Epithelial cell of prostate (primary cell): ENCODE measurements at regions not wholly inside any gene's neighbourhood (a gene's known extent, or its start where the extent isn't known, plus 50 kb on each side); places are given as distances from the start of the nearest gene placed in this dataset.
A peak's percentile ranks its signal among the peaks of the same experiment; 100 is the strongest.
"Not testable (repeated sequence)": the region's sequence is repeated elsewhere in the genome, so short reads cannot be mapped to it uniquely, and the experiment has no call there.

Experiments
- DNase-seq: peaks from one replicate; pipeline ENCODE4 v3.0.0-alpha.2; 2011; ENCODE audit warnings: low read depth, low spot score
- H3K27ac ChIP-seq: fragments of 450-650 bp; 2 replicates; pipeline ENCODE4 v1.5.1; 2017; ENCODE audit warnings: mild to moderate bottlenecking

- no peak overlapping the region for H3K27ac ChIP-seq
- DNase-seq = no peak
Measured at GRCh38 chr1:199243423-199244061, 604.7 kb downstream of the PTPRC start.

GRCh38 chr1:199245946-199246345, 607.1 kb downstream of the PTPRC start:
- no peak overlapping the region for H3K27ac ChIP-seq
- no peak for DNase-seq

DNA sequence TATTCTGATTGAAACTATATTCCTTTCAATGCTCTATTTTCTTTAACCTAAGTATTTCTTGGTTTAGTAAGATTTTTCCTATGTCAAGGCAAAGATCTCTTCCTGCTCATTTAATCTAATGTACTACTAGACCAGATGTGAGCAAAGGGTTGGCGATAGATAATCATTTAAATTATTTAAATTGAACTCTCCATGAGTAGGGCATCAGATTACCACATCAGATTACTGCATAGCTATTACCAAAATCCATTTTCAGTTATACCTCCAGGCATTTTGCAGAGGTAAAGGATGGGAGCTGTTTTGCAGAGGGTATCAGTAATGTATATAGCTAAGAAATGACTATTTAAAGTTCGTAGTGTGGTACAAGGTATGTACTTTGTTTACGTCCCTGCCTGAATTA, 607.9 kb downstream of the PTPRC start:
- H3K27ac ChIP-seq = no peak overlapping the region
- no peak for DNase-seq

DNA sequence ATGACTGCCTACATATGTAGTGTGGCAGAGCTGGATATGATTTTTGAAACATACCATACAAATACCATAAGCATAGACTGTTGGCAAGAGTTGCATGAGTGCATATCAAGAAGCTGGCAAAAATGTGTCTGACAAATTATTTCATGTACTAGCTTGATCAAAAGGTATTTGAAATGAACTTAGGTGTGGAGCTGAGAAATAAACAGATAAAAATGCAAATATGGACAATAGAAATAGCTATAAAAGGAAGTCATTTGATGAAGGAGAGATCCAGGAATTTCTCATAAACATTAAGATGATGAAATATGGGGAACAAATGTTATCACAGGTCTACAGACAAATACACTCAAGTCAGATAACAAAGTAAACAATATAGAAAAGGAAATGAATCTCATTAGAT, 609.1 kb downstream of the PTPRC start:
- DNase-seq = no peak
- peak overlapping the region; percentile 60 for H3K27ac ChIP-seq

DNA sequence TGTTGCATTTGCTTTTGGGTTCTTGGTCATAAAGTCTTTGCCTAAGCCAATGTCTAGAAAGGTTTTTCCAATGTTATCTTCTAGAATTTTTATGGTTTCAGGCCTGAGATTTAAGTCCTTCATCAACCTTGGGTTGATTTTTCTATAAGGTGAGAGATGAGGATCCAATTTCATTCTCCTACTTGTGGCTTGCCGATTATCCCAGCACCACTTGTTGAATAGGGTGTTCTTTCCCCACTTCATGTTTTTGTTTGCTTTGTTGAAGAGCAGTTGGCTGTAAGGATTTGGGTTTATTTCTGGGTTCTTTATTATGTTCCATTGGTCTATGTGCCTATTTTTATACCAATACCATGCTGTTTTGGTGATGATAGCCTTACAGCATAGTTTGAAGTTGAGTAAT, 615.2 kb downstream of the PTPRC start:
- not testable (repeated sequence) for DNase-seq, H3K27ac ChIP-seq

GRCh38 chr1:199261328-199261727, 622.5 kb downstream of the PTPRC start:
- H3K27ac ChIP-seq = no peak overlapping the region
- no peak for DNase-seq

DNA sequence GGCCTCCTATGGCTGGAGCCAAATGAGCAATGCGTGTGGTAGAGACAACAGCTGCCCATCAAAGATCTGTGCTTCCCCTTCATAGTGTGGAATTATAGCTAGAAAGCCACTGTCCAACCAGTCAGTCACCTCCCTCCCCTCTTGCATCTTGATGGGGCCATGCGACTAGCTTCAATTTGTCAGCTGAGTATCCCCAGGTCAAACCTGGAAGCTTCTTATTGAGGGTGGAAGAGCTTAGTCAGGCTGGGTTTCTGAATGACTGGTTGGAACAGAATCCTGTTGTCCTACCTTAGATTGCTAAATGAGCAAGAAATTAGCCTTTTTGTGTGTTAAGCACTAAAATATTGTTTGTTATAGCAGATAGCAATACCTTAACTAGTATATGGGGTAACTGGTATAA, 625.4 kb downstream of the PTPRC start:
- no peak overlapping the region for H3K27ac ChIP-seq
- DNase-seq = no peak

DNA sequence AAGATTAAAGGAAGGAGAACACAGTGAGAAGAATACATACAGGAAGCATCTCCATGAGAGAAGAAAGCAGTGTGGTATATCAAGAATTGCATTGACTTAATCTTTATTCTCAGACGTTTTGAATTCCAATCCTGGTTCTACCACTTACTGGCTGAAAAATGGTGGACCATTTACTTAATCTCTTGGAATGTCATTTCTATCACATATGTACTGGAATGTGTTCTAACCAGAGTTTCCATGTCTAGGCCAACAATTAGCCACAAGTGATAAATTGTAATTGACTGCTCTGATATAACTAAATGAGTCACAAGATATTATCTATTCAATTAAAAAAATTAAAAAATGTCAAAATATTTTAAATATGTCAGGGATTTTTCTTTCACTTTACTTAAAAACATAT, 626.1 kb downstream of the PTPRC start:
- no peak for DNase-seq
- H3K27ac ChIP-seq = no peak overlapping the region

DNA sequence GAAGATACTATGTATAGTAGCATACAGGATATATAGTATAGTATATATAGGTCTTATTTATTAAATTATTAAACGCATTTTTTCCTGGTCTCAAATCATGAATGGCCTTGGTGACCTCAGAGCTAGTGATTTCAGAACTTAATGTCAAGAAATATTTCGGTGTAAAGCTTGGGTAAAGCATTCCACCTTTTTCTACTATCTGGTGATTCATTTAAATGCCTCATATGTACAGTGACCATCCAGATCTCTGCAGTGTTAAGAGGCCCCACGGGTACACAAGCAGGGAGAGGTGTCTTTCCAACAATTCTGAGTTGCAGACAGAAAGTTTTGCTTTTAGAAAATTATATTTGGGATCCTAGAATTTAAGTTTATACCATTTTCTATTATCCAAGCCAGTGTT, 626.5 kb downstream of the PTPRC start:
- no peak for DNase-seq
- no peak overlapping the region for H3K27ac ChIP-seq

DNA sequence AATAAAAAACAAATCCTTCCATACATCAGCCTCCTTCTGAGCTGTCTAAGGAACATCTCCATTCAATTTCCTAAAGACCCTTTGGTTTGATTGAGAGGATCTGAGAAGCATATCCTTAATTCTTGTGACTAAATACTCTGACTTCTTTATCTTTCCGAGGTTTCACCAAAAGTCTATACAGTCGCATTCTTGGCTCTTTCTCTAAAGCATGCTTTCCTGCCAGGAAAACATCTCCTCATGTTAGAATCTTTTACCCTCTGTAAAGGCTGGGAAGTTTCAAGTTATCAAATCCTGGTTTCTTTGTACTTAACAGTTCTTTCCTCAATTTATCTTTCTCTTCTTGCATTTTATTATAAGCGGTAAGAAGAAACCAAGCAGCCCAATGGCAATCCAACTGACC, 630.4 kb downstream of the PTPRC start:
- DNase-seq = no peak
- no peak overlapping the region for H3K27ac ChIP-seq

- peak overlapping the region; percentile 92 for H3K27ac ChIP-seq
Measured at GRCh38 chr1:199272139-199272544, 633.3 kb downstream of the PTPRC start.

DNA sequence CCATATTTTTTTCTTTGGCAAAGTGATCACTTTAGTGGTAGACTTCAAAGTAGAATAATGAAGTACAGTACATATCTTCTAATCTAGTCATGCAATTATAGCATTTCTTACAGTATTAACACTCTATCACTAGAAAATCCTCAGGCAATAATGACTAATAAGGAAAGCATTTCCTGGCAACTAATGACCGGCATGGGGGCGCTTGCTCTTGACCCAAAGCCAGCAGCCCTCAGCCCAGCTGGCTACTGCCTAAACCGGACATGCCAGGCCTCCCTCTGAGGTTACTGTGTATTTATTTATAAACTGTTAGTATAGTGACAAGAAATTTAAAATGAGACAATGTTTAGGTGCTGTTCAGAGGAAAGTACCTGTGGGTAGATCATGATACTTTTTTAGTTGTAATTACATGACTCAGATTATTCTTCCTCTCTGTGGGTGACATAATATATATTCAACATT, 633.8 kb downstream of the PTPRC start:
- peak; percentile 27 for DNase-seq
- peak overlapping the region; percentile 92 for H3K27ac ChIP-seq

More at GRCh38 chr1:199272139-199272544, 633.3 kb downstream of the PTPRC start:
- no peak for DNase-seq

DNA sequence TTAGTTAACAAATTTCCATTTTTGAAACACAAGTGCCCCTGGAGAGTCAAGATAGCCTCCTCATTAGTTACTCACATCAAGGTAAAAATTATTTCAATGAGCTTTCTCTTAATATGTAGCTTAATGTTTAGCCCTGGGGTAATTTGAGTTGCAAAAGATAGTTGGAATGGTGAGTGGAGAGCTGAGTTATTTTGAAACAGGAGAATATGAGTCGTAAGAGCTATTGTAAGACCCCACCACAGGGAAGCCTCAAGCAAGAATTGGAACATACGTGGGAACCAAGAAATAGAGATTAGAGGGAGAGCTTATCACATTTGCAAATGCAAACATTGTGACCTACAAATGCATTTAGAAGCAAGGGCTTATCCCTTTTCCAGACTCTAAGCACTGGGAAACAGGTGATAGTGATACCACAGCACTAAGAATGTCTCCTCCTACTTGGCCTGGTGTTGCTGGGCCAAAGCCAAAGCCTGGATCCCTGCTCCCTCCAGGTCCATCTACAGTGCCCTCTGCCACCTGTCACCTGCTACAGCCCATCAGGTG, 635.1 kb downstream of the PTPRC start:
- DNase-seq = no peak
- peak overlapping the region; percentile 92 for H3K27ac ChIP-seq

- H3K27ac ChIP-seq = peak overlapping the region; percentile 3
- no peak for DNase-seq
Measured at GRCh38 chr1:199279067-199279466, 640.2 kb downstream of the PTPRC start.

DNA sequence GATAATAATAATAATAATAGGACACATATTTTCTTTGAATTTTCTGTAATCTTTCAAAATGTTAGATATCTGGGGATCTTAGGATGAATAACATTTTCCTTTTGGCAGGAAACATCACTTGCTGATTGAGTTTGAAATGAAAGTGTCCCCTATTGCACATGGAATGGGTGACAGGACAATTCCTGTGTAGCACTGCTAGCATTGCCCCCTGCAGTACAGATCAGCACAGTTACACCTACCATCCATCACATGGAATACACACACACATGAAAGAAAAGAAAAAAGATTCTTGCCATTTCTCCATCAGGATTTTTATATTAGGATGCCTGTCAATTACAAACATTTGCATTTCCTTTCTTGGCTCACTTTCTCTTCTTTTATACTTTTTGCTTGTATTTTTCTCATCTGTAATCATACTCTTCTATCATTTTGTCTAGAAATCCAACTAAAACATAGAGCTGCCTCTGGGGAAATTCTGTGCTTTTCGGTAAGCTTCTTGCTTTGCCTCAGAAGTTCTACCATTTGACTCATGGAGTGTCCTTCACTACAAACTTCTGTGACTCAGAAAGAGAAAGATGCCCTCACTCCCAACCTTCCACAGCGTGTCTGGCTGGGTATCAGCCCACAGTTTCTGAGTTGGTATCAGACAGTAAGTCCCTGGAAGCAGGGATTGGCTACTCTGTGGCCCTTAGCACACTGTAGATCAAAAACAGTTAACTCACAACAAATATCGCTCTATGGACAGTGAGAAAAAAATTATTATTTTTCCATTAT, 641.2 kb downstream of the PTPRC start:
- no peak overlapping the region for H3K27ac ChIP-seq
- DNase-seq = no peak

GRCh38 chr1:199282751-199283305, 644.0 kb downstream of the PTPRC start:
- no peak overlapping the region for H3K27ac ChIP-seq
- DNase-seq = no peak

DNA sequence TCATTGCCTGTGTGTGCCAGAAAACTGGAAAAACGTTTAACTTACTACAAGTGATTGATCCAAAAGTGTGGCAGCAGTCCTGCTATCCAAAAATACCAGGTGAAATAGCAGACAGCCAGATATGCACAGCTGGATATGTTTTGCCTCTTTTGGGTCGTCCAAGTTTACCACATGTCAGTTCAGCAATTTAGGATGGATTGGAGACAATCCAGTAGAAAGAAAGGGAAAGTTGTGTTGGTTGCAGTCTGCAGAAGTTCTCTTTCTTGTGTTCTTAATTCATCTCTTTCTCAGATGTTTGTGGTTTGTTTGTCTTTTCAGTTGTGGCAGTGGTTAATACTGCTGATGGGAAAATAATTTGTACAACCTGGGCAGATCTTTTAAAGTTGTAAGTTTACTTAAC, 645.0 kb downstream of the PTPRC start:
- DNase-seq = no peak

DNA sequence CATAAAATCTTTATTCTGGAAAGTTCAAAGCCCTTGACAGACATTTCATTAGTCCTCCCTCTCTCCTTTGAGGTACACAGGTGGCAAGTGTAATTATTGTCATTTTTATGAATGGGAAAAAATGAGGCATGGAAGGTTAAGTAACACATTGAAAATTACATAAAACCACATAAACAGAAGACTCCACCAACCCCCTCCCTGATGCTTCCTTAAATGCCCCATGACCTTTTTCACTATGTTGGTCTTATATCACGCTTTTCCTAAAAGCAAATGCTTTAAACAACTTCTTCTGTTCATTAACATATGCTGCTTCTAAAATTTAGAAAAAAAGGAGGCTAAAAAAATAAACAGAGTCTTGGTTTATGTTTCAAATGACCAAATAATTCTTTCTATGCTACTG, 648.4 kb downstream of the PTPRC start:
- DNase-seq = no peak
- H3K27ac ChIP-seq = no peak overlapping the region

More for the DNA sequence above, 645.0 kb downstream of the PTPRC start:
- H3K27ac ChIP-seq = no peak overlapping the region

GRCh38 chr1:199287647-199288046, 648.8 kb downstream of the PTPRC start:
- H3K27ac ChIP-seq = no peak overlapping the region
- no peak for DNase-seq

DNA sequence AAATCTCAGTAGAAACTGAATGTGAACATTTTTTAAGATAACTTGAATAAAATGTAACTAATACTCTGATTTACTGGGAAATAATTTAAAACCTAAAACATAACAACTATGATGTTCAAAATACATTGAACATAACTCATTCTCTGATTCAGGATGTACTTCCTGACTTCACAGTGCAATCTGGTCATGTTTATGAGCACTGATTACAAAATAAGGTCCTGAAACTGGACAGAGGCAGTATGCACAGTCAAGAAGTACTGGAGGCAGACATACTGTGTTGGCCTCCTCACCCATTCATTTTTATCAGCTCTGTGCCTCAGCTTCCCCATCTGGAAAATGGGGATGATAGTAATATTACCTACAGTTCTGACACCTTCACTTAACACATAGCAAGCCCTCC, 651.3 kb downstream of the PTPRC start:
- no peak for DNase-seq
- H3K27ac ChIP-seq = no peak overlapping the region

DNA sequence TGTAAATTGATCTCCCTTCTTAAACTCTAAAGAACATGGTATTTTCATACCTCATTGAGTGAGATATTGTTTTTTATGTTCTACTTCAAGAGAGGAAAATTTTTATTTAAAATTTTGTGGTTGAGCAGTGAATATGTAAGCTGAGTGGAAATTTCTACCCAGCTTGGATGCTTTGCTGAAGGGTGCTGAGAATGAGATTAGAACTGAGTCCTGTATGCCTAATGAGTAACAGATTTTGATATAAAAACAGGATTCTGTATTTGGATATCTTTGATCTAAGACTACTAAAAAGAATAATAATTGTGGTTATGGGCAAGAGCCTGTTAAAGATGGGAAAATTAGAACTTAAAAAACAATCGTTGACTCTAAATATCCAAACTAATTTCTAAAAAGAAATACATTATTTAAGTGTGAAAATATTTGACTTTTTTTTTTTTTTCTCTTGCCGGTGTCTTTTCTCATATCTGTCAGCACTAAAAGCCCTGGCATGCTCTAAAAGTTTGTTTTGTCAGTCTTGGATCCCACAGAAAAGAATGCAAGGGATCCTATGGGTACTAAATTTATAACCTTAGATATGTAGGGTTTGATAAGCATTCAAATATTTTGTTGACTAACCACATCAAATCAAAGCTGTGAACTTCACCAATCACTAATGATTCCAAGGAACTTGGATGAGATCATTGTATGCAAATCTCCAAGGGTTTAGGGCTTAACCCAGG, 652.3 kb downstream of the PTPRC start:
- no peak overlapping the region for H3K27ac ChIP-seq
- DNase-seq = no peak
